Motor neuron (in vitro differentiated cells): ENCODE measurements at regions not wholly inside any gene's neighbourhood (a gene's known extent, or its start where the extent isn't known, plus 50 kb on each side); places are given as distances from the start of the nearest gene placed in this dataset.

Source experiments
- ATAC-seq, 8 experiments: fragments of 200-7000 bp; cut with Tn5 transposase; replicated peaks in 6 of 8; 2 replicates each; pipeline ENCODE4 v1.8.0; 2021; ENCODE audit warnings: mild to moderate bottlenecking in 8 of 8, moderate library complexity in 8 of 8
- H3K27ac ChIP-seq, 2 donors: fragments of 250-450 bp; sonication (Bioruptor Pico); 2 replicates each; pipeline ENCODE4 v1.9.0; 2021; ENCODE audit warnings: antibody characterized with exemption in 2 of 2, mild to moderate bottlenecking in 2 of 2, moderate library complexity in 1 of 2
- H3K4me1 ChIP-seq, 2 donors: fragments of 250-450 bp; sonication (Bioruptor Pico); replicated peaks in 1 of 2; 2 replicates each; pipeline ENCODE4 v1.6.1; 2021; ENCODE audit warnings: antibody characterized with exemption in 2 of 2, mild to moderate bottlenecking in 2 of 2, moderate library complexity in 1 of 2
- H3K4me3 ChIP-seq, 5 donors: fragments of 250-450 bp; sonication (Bioruptor Pico); 2 replicates each; pipeline ENCODE4 v1.9.0; 2021; ENCODE audit warnings: antibody characterized with exemption in 5 of 5, mild to moderate bottlenecking in 5 of 5, moderate library complexity in 4 of 5
- WGBS, 10 experiments: fragments of 450-650 bp; shearing (Covaris generic); methylation state at CpG; one replicate each; pipeline ENCODE4 v1.0.0; 2022; 5-methylcytosine and 5-hydroxymethylcytosine counted together
- in situ Hi-C, 9 experiments: fragments of 400-800 bp; cut with MboI; loops; one replicate each; pipeline ENCODE4 v1.15.0; 2021; ENCODE audit warnings: low sequenced_read_pairs in 9 of 9, low pct_unique_long_range_greater_than_20kb in 2 of 9; ENCODE audit not compliant: unreplicated experiment in 9 of 9

DNA sequence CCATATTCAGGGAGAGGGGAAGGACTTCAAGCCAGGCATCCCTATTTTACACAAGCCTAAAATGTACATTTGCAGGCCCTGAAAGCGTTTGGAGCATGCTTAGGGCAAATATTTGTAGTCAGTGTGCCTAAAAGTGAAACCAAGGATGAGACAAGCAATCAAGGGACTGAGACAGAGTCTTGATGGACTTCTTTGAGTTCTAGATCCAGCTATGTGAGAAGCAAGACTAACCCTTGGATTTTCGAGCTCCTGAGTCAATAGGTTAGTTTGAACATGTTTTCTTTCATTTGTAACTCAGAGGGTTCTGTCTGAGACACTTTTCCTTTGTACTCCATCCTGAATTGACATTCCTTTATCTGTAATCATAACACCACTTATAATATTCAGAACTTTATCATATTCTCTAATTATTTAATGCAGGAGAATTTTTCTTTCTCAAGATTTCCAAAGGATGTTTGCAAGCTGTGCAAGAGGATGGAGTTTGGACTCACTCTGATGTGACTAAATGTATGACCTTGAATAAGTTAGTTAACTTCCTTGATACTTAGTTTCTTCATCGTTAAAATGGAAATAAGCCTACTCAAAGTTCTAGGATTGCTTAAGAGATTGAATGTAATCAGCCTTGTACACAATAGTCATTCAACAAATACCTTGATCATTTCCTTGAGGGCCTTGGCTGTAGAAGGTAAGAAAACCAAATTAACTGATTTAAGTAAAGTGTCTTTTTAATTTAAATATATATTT lies 1237.8 kb upstream of the ZEB2 start:
- 51 to 100% (median 87%) methylated on average over 1 to 3 of the region's 3 CpGs for WGBS, 10 experiments
- Histone ChIP-seq H3K27ac (no peak overlapping the region), H3K4me3 (no peak overlapping the region), H3K4me1 (peaks cover 0 to under 1% of the 10 kb centered on the region in 2 donors)
- peak in 2 of 8 experiments; percentile 16 to 54 for ATAC-seq
- in situ Hi-C loops = loop anchor here in 1 of 9 experiments (25.0 kb wide), 1 partner anchor 780 kb away; no protein-coding TSS in a partner anchor

DNA sequence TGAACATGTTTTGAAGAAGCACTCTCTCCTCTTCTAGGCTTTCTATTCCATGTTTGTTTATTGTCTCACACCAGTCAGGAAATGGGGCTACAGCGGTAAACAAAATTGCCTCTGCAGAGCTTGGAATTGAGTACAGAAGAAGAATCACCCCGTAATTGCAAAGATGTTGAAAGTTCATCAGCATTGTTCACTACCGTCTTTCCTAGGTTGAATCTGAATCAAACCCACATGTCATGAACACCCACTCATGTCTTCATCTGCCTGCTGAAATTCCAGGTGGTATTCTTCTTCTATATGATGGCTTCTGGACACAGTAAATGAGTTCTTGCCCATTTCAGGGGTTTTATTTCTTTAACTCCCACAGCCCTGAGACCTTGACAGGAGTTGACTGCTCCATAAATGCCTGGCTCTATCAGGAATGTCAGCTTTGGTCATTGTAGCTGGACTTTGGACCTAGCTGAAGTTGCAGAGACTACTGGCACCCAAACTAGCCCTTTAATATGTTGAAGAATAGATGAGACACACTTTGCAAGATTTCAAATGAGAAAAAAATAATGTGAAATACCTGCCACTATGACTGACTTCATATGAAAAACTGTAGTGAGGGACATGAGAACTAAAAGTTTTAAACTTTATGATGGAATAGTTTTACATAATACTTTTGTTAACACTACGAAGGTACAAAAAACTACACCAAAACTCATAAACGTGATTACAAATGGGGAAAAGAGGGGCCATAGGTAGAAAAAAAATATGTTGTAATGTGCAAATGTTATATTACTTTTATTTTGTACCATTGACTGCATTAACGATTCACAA lies 1235.3 kb upstream of the ZEB2 start:
- Histone ChIP-seq H3K27ac (no peak overlapping the region), H3K4me1 (peaks cover 4 to 7% of the 10 kb centered on the region in 2 donors), H3K4me3 (no peak overlapping the region)
- no peak for ATAC-seq
- WGBS, 10 experiments = 66 to 100% (median 93%) methylated on average over 3 to 6 of the region's 6 CpGs
- in situ Hi-C loops = loop anchor here in 1 of 9 experiments (25.0 kb wide), 1 partner anchor 782 kb away; no protein-coding TSS in a partner anchor

DNA sequence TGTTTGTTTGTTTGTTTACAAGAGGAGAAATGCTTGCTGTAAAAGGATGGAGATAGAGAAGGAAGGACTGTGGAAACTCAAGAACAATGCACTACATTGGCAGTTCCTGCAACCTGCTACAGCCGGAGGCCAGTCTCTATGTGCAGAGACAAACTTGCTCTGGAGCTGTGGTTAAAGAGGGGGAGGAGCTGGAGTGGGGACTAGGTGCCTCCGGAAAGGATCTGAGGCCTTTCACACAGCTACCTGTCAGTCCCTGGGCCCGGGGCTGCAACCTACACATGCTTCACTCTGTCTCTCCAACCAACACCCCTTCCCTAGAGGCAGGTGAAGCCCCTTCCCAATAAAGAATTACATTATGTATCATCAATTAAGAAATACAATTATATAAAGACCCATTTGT lies 1234.0 kb upstream of the ZEB2 start:
- peak in 1 of 8 experiments; percentile 12 for ATAC-seq

DNA sequence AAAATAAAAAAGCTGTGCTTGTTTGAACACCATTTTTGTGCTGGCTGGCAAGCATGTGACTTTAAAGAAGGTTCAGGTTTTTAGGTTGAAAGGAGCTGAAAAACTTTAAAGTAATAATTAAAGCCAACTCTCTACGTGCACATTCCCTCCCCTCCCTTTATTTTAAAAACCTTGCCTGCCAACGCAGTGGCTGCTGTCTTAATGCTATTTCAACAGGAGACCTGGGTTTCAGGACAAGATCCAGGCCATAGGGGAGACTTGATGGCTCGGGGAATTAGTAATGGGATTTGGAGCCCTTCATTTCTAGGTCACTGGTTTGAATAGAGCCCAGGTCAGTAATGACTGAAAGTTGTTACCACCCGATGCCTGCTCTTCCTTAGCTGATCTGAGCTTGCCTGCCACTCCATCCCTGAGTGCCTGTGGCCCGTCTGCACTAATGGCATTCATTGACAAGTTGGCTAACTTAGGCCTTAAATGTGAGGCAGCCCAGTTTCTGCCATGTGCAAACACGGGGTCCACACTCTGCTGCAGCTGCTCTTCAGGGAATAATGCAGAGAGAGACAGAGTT lies 1233.2 kb upstream of the ZEB2 start:
- in situ Hi-C loops = loop anchor here in 1 of 9 experiments (25.0 kb wide), 1 partner anchor 784 kb away; no protein-coding TSS in a partner anchor
- Histone ChIP-seq H3K27ac (no peak overlapping the region), H3K4me3 (no peak overlapping the region), H3K4me1 (peaks cover 4 to 7% of the 10 kb centered on the region in 2 donors)
- WGBS, 10 experiments = 37 to 79% (median 57%) methylated on average over 1 to 5 of the region's 6 CpGs
- ATAC-seq = no peak

More for the DNA sequence above, 1234.0 kb upstream of the ZEB2 start:
- H3K4me3 ChIP-seq = no peak overlapping the region
- WGBS, 10 experiments = 40 to 100% (median 71%) methylated on average over 1 to 3 of the region's 3 CpGs; no CpG with 5 or more reads in 5 of the 10 experiments
- no peak overlapping the region for H3K27ac ChIP-seq
- peaks cover 4 to 7% of the 10 kb centered on the region in 2 donors for H3K4me1 ChIP-seq
- in situ Hi-C loops = loop anchor here in 1 of 9 experiments (25.0 kb wide), 1 partner anchor 783 kb away; no protein-coding TSS in a partner anchor

DNA sequence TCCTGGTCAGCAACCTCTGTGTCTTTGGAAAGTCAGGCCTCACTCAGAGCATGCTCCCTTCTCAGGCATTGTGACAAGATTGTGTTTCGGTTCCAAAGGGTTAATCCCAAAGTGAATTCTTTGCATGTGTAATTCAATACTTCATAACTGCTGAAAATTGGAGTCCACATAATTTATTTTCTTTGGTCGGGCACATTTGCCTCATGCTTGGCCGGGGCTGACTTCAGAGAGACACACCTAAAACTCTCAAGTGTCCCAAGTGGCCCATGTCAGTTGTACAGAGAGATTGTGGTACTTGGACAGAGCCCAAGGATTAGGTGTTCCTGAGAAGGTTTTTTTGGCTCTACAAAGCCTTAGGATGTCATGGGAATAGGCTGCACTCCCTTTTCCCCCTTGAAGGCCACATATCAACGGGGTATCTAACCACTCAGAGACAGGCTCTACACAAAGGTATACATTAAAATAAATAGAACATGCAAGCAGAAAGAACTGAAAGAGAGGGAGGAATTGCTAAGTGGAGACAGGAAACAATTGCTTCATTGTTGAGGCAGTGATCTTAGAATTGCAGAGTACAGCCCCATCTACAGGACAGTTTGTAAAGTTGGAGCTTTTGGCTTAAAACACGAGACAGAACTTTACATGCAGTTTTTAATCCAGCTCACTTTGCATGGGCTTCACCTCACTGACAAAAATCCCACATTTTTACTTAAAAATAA lies 1232.3 kb upstream of the ZEB2 start:
- 0 to 100% (median 52%) methylated on average over 2 to 5 of the region's 5 CpGs for WGBS, 10 experiments
- Histone ChIP-seq H3K4me1 (peaks cover 4 to 7% of the 10 kb centered on the region in 2 donors), H3K4me3 (no peak overlapping the region)

DNA sequence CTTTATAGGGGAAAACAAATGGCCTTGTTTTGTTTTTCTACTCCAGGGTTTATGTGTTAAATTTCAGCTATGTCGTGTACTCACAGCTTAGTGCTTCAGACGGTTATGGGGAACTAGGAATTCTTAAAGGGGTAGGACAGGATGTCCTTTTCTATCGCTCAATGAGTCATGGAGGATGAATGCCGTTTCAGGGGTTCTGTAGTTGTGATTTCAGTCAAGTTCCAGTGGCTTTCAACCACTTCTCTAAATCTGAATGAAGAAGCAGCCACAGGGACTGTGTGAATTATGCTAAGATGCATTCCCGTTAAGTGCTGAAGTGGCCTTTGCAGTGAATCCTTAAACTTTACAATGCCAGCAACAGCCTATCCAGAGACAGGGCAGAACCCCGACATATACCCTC lies 1231.7 kb upstream of the ZEB2 start:
- 0 to 92% (median 80%) methylated on average over 1 to 5 of the region's 6 CpGs for WGBS, 10 experiments
- Histone ChIP-seq H3K4me1 (peaks cover 4 to 7% of the 10 kb centered on the region in 2 donors), H3K27ac (no peak overlapping the region), H3K4me3 (no peak overlapping the region)
- ATAC-seq = peak in 3 of 8 experiments; percentile 19 to 56 (median 40)
- in situ Hi-C loops = loop anchor here in 1 of 9 experiments (25.0 kb wide), 1 partner anchor 786 kb away; no protein-coding TSS in a partner anchor

More for the DNA sequence above, 1232.3 kb upstream of the ZEB2 start:
- in situ Hi-C loops = loop anchor here in 1 of 9 experiments (25.0 kb wide), 1 partner anchor 785 kb away; no protein-coding TSS in a partner anchor
- H3K27ac ChIP-seq = no peak overlapping the region
- ATAC-seq = peak; percentile 67 to 86 (median 79)

DNA sequence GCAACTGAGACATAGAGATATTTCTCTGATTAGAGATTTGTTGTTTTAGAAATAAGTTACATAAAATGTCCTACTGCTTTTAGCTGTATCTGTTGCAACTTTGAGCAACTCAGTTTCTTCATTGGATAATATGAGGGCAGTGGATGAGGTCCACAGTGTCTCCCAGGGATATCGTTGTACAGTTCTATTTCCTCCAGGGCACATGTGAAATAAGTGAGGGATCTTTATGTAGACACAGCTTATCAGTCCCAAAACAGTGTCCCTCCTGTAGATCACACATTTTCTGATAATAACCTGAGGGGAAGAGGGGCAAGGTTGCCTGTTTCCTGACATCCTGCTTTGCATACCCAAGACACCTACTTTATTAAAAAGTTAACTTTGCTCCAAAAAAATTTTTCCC lies 1231.2 kb upstream of the ZEB2 start:
- Histone ChIP-seq H3K27ac (no peak overlapping the region), H3K4me3 (no peak overlapping the region)
- 11 to 100% (median 88%) methylated on average over 1 of the region's 1 CpG; no CpG with 5 or more reads in 5 of the 10 experiments for WGBS, 10 experiments

DNA sequence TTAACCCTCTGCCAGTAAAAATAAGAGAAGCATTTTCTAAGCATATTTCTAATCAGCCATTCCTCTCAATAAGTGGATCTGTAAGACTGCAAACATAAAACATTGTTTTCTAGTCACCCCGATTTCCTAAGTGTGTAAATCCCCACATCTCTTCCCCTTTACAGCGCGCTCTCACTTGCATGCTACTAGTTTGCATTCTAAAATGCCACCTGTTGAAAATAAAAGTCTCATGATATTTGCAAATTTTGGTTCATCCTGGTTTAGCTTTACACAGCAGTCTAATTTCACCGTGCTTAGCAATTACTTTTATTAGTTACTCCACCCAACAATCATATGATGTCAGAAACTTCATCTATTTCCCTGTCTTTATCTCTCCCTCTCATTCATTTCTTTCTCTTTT lies 1230.7 kb upstream of the ZEB2 start:
- in situ Hi-C loops = loop anchor here in 1 of 9 experiments (25.0 kb wide), 1 partner anchor 787 kb away; no protein-coding TSS in a partner anchor
- Histone ChIP-seq H3K4me1 (peaks cover 4 to 7% of the 10 kb centered on the region in 2 donors), H3K27ac (no peak overlapping the region), H3K4me3 (no peak overlapping the region)
- 7 to 98% (median 61%) methylated on average over 1 to 4 of the region's 4 CpGs for WGBS, 10 experiments
- ATAC-seq = no peak

More for the DNA sequence above, 1231.2 kb upstream of the ZEB2 start:
- peaks cover 4 to 7% of the 10 kb centered on the region in 2 donors for H3K4me1 ChIP-seq
- no peak for ATAC-seq
- in situ Hi-C loops = loop anchor here in 1 of 9 experiments (25.0 kb wide), 1 partner anchor 786 kb away; no protein-coding TSS in a partner anchor

DNA sequence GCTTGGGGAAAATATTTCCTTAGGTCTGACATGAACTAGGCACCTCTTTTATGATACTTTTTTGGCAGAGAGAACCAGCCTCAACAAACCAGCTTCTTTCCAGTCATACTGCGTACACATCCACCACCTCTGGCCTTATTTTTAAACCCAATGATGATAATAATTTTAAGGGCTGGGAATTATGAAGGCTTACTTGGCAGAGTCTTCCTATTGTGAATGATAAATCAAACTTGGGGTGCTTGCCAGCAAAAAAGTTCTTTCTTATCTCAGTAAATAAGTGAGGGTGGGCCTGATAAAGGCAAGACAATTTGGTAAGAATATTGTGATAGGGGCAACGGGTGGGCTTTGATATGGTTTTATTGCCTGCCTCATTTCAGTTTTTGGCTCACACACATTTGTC lies 1230.2 kb upstream of the ZEB2 start:
- Histone ChIP-seq H3K4me3 (no peak overlapping the region), H3K27ac (no peak overlapping the region), H3K4me1 (peaks cover 4 to 7% of the 10 kb centered on the region in 2 donors)
- ATAC-seq = no peak
- WGBS, 10 experiments = 60 to 100% (median 100%) methylated on average over 1 to 2 of the region's 2 CpGs; no CpG with 5 or more reads in 2 of the 10 experiments
- in situ Hi-C loops = loop anchor here in 1 of 9 experiments (25.0 kb wide), 1 partner anchor 787 kb away; no protein-coding TSS in a partner anchor

DNA sequence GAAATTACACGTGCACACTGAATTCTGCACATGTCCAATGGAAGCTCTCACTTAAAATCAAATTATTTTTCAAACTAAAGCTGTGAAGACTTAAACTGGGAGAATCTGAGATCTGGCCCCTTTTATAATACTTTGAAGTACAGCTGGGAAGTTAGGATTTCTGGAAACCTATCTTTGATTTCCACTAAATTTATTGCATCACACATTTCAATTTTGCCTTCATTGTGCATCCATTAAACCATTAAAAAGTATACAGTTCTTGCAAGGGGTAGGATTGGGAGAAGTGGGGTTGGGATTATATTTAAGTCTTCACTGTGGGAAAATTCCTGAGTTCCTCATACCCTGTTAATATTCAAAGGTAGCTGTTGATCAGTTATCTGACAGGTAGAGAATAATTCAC lies 1229.6 kb upstream of the ZEB2 start:
- in situ Hi-C loops = no loop called here
- Histone ChIP-seq H3K27ac (no peak overlapping the region), H3K4me3 (no peak overlapping the region), H3K4me1 (peaks cover 4 to 7% of the 10 kb centered on the region in 2 donors)
- WGBS, 10 experiments = 83 to 100% (median 100%) methylated on average over 1 of the region's 1 CpG; no CpG with 5 or more reads in 2 of the 10 experiments
- no peak for ATAC-seq

DNA sequence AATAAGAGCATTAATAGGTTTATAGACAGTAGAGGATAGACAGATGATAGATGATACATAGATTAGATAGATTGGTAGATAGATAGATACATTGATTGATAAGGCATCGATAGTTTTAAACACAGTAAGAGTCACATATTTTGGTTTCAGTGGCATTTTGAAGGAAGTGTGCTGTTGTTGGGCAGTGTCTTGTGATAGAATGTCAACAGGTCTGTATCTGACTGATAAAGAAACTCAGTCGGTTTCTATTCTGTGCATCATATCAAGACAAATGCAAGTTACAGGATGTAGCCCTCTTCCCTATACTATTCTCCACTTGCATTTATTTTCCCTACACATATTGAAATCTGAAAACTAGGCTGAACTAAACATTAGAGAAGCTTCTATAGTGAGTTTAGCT lies 1229.0 kb upstream of the ZEB2 start:
- H3K27ac ChIP-seq = no peak overlapping the region
- no peak for ATAC-seq
- in situ Hi-C loops = no loop called here
- peaks cover 4 to 7% of the 10 kb centered on the region in 2 donors for H3K4me1 ChIP-seq
- H3K4me3 ChIP-seq = no peak overlapping the region
- WGBS, 10 experiments = 75 to 100% (median 92%) methylated on average over 1 to 2 of the region's 2 CpGs; no CpG with 5 or more reads in 2 of the 10 experiments

DNA sequence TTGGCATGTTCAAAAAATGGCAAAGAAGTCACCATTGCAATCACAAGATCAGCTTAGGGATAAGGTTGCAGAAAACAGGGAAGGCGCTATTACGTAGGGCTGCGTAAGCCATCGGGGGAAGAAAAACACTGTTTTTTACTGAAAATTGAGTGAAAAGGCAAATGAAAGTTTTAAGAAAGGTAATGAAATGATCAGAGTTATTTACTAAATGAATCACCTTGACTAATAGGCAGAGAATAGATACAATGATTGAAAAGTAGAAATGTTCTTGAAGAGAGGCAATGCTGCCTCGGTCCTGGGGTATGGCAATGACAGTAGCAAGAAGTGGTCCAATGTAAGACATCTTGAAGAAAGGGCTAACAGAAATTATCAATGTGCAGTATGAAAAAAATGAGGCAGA lies 1227.8 kb upstream of the ZEB2 start:
- no peak overlapping the region for H3K27ac ChIP-seq
- H3K4me3 ChIP-seq = no peak overlapping the region
- H3K4me1 ChIP-seq = peaks cover 4 to 7% of the 10 kb centered on the region in 2 donors
- in situ Hi-C loops = no loop called here
- no peak for ATAC-seq
- WGBS, 10 experiments = 87 to 100% (median 96%) methylated on average over 4 to 5 of the region's 5 CpGs; no CpG with 5 or more reads in 1 of the 10 experiments
